ENCODE measurements at regions not wholly inside any gene's neighbourhood (a gene's known extent, or its start where the extent isn't known, plus 50 kb on each side); places are given as distances from the start of the nearest gene placed in this dataset.

- peaks cover 3% of the 10 kb centered on the region for H3K9me3 Mint-ChIP-seq
- no peak overlapping the region for H3K4me3 Mint-ChIP-seq (ENCODE audit: low read depth)
- no peak for DNase-seq (ENCODE audit: low spot score)
- intact Hi-C loops (cut with micrococcal nuclease), result no loop called here
- no peaks in the 10 kb centered on the region for H3K27me3 Mint-ChIP-seq (ENCODE audit: low read depth)
- no peaks in the 10 kb centered on the region for H3K36me3 Mint-ChIP-seq (ENCODE audit: low read depth)
- H3K27ac Mint-ChIP-seq, result no peak overlapping the region
- peaks cover 7% of the 10 kb centered on the region for H3K4me1 Mint-ChIP-seq (ENCODE audit: low read depth)
These were observed 119.1 kb downstream of the NDUFA10 start for GRCh38 chr2:239905884-239906654.

- intact Hi-C loops (cut with micrococcal nuclease), result no loop called here
- Mint-ChIP-seq H3K4me3 (ENCODE audit: low read depth) (no peak overlapping the region), H3K36me3 (ENCODE audit: low read depth) (no peaks in the 10 kb centered on the region), H3K27me3 (ENCODE audit: low read depth) (no peaks in the 10 kb centered on the region), H3K27ac (no peak overlapping the region), H3K9me3 (peaks cover 3% of the 10 kb centered on the region), H3K4me1 (ENCODE audit: low read depth) (peaks cover 4% of the 10 kb centered on the region)
- DNase-seq (ENCODE audit: low spot score), result no peak
These were observed 119.8 kb downstream of the NDUFA10 start for GRCh38 chr2:239905306-239905705.

- DNase-seq (ENCODE audit: low spot score), result no peak
- peaks cover 3% of the 10 kb centered on the region for H3K9me3 Mint-ChIP-seq
- H3K4me3 Mint-ChIP-seq (ENCODE audit: low read depth), result no peak overlapping the region
- no peaks in the 10 kb centered on the region for H3K27me3 Mint-ChIP-seq (ENCODE audit: low read depth)
- no peaks in the 10 kb centered on the region for H3K4me1 Mint-ChIP-seq (ENCODE audit: low read depth)
- intact Hi-C loops (cut with micrococcal nuclease), result no loop called here
- H3K36me3 Mint-ChIP-seq (ENCODE audit: low read depth), result no peaks in the 10 kb centered on the region
- H3K27ac Mint-ChIP-seq, result no peak overlapping the region
These were observed 120.6 kb downstream of the NDUFA10 start for GRCh38 chr2:239904496-239904895.

GRCh38 chr2:239903803-239904202 lies 121.3 kb downstream of the NDUFA10 start:
- DNase-seq (ENCODE audit: low spot score), result no peak
- H3K9me3 Mint-ChIP-seq, result peaks cover 3% of the 10 kb centered on the region
- no peaks in the 10 kb centered on the region for H3K36me3 Mint-ChIP-seq (ENCODE audit: low read depth)
- no peak overlapping the region for H3K27ac Mint-ChIP-seq
- intact Hi-C loops (cut with micrococcal nuclease), result no loop called here
- no peaks in the 10 kb centered on the region for H3K4me1 Mint-ChIP-seq (ENCODE audit: low read depth)
- H3K27me3 Mint-ChIP-seq (ENCODE audit: low read depth), result no peaks in the 10 kb centered on the region
- H3K4me3 Mint-ChIP-seq (ENCODE audit: low read depth), result no peak overlapping the region

GRCh38 chr2:239903210-239903609 lies 121.9 kb downstream of the NDUFA10 start:
- Mint-ChIP-seq H3K27me3 (ENCODE audit: low read depth) (no peaks in the 10 kb centered on the region), H3K9me3 (peaks cover 3% of the 10 kb centered on the region), H3K36me3 (ENCODE audit: low read depth) (no peaks in the 10 kb centered on the region), H3K4me1 (ENCODE audit: low read depth) (no peaks in the 10 kb centered on the region), H3K4me3 (ENCODE audit: low read depth) (no peak overlapping the region), H3K27ac (no peak overlapping the region)
- intact Hi-C loops (cut with micrococcal nuclease), result no loop called here
- DNase-seq (ENCODE audit: low spot score), result no peak

GRCh38 chr2:239902749-239903201 lies 122.4 kb downstream of the NDUFA10 start:
- Mint-ChIP-seq H3K4me1 (ENCODE audit: low read depth) (no peaks in the 10 kb centered on the region), H3K4me3 (ENCODE audit: low read depth) (no peak overlapping the region), H3K9me3 (peaks cover 3% of the 10 kb centered on the region), H3K27me3 (ENCODE audit: low read depth) (no peaks in the 10 kb centered on the region), H3K27ac (no peak overlapping the region), H3K36me3 (ENCODE audit: low read depth) (no peaks in the 10 kb centered on the region)
- intact Hi-C loops (cut with micrococcal nuclease), result no loop called here
- no peak for DNase-seq (ENCODE audit: low spot score)

- no peak for DNase-seq (ENCODE audit: low spot score)
- intact Hi-C loops (cut with micrococcal nuclease), result no loop called here
- Mint-ChIP-seq H3K4me3 (ENCODE audit: low read depth) (no peak overlapping the region), H3K27ac (no peak overlapping the region), H3K27me3 (ENCODE audit: low read depth) (peaks cover 16% of the 10 kb centered on the region), H3K4me1 (ENCODE audit: low read depth) (no peaks in the 10 kb centered on the region), H3K36me3 (ENCODE audit: low read depth) (no peaks in the 10 kb centered on the region), H3K9me3 (no peaks in the 10 kb centered on the region)
These were observed 126.7 kb downstream of the NDUFA10 start for GRCh38 chr2:239898292-239898925.

GRCh38 chr2:239897596-239898235 lies 127.4 kb downstream of the NDUFA10 start:
- H3K9me3 Mint-ChIP-seq, result no peaks in the 10 kb centered on the region
- H3K27ac Mint-ChIP-seq, result no peak overlapping the region
- intact Hi-C loops (cut with micrococcal nuclease), result no loop called here

GRCh38 chr2:239896075-239896474 lies 129.1 kb downstream of the NDUFA10 start:
- H3K27ac Mint-ChIP-seq, result no peak overlapping the region
- H3K4me1 Mint-ChIP-seq (ENCODE audit: low read depth), result no peaks in the 10 kb centered on the region
- DNase-seq (ENCODE audit: low spot score), result no peak
- H3K4me3 Mint-ChIP-seq (ENCODE audit: low read depth), result no peak overlapping the region
- no peaks in the 10 kb centered on the region for H3K9me3 Mint-ChIP-seq
- intact Hi-C loops (cut with micrococcal nuclease), result no loop called here
- peaks cover 16% of the 10 kb centered on the region for H3K27me3 Mint-ChIP-seq (ENCODE audit: low read depth)
- H3K36me3 Mint-ChIP-seq (ENCODE audit: low read depth), result no peaks in the 10 kb centered on the region

More at GRCh38 chr2:239897596-239898235, 127.4 kb downstream of the NDUFA10 start:
- H3K4me1 Mint-ChIP-seq (ENCODE audit: low read depth), result no peaks in the 10 kb centered on the region
- DNase-seq (ENCODE audit: low spot score), result no peak
- no peaks in the 10 kb centered on the region for H3K36me3 Mint-ChIP-seq (ENCODE audit: low read depth)
- H3K27me3 Mint-ChIP-seq (ENCODE audit: low read depth), result peaks cover 16% of the 10 kb centered on the region
- H3K4me3 Mint-ChIP-seq (ENCODE audit: low read depth), result no peak overlapping the region

GRCh38 chr2:239895669-239896068 lies 129.5 kb downstream of the NDUFA10 start:
- H3K36me3 Mint-ChIP-seq (ENCODE audit: low read depth), result no peaks in the 10 kb centered on the region

GRCh38 chr2:239895116-239895515 lies 130.0 kb downstream of the NDUFA10 start:
- Mint-ChIP-seq H3K36me3 (ENCODE audit: low read depth) (no peaks in the 10 kb centered on the region), H3K27me3 (ENCODE audit: low read depth) (peaks cover 16% of the 10 kb centered on the region), H3K27ac (no peak overlapping the region), H3K4me1 (ENCODE audit: low read depth) (no peaks in the 10 kb centered on the region), H3K9me3 (no peaks in the 10 kb centered on the region), H3K4me3 (ENCODE audit: low read depth) (no peak overlapping the region)
- intact Hi-C loops (cut with micrococcal nuclease), result no loop called here
- DNase-seq (ENCODE audit: low spot score), result no peak

More at GRCh38 chr2:239895669-239896068, 129.5 kb downstream of the NDUFA10 start:
- H3K27me3 Mint-ChIP-seq (ENCODE audit: low read depth), result peaks cover 16% of the 10 kb centered on the region
- intact Hi-C loops (cut with micrococcal nuclease), result no loop called here
- H3K4me3 Mint-ChIP-seq (ENCODE audit: low read depth), result no peak overlapping the region
- H3K4me1 Mint-ChIP-seq (ENCODE audit: low read depth), result no peaks in the 10 kb centered on the region
- no peak overlapping the region for H3K27ac Mint-ChIP-seq
- no peaks in the 10 kb centered on the region for H3K9me3 Mint-ChIP-seq
- no peak for DNase-seq (ENCODE audit: low spot score)

- H3K4me3 Mint-ChIP-seq (ENCODE audit: low read depth), result no peak overlapping the region
- H3K27me3 Mint-ChIP-seq (ENCODE audit: low read depth), result peaks cover 17% of the 10 kb centered on the region
- no peaks in the 10 kb centered on the region for H3K36me3 Mint-ChIP-seq (ENCODE audit: low read depth)
- H3K27ac Mint-ChIP-seq, result no peak overlapping the region
- intact Hi-C loops (cut with micrococcal nuclease), result no loop called here
- DNase-seq (ENCODE audit: low spot score), result no peak
- H3K4me1 Mint-ChIP-seq (ENCODE audit: low read depth), result no peaks in the 10 kb centered on the region
- no peaks in the 10 kb centered on the region for H3K9me3 Mint-ChIP-seq
These were observed 130.9 kb downstream of the NDUFA10 start for GRCh38 chr2:239894276-239894675.

- DNase-seq (ENCODE audit: low spot score), result no peak
- H3K27me3 Mint-ChIP-seq (ENCODE audit: low read depth), result peaks cover 19% of the 10 kb centered on the region
- H3K9me3 Mint-ChIP-seq, result no peaks in the 10 kb centered on the region
- no peaks in the 10 kb centered on the region for H3K4me1 Mint-ChIP-seq (ENCODE audit: low read depth)
- H3K36me3 Mint-ChIP-seq (ENCODE audit: low read depth), result no peaks in the 10 kb centered on the region
- H3K4me3 Mint-ChIP-seq (ENCODE audit: low read depth), result no peak overlapping the region
- no peak overlapping the region for H3K27ac Mint-ChIP-seq
- intact Hi-C loops (cut with micrococcal nuclease), result no loop called here
These were observed 132.0 kb downstream of the NDUFA10 start for GRCh38 chr2:239893236-239893515.
